GM12864 (cell line): ENCODE measurements at regions not wholly inside any gene's neighbourhood (a gene's known extent, or its start where the extent isn't known, plus 50 kb on each side); places are given as distances from the start of the nearest gene placed in this dataset.

Experiments
- DNase-seq: peaks from one replicate; pipeline ENCODE4 v3.0.0-alpha.2; 2011; ENCODE audit warnings: low read depth
- H3K4me3 ChIP-seq: 2 replicates; pipeline ENCODE4 v1.5.1; 2011; ENCODE audit warnings: mild to moderate bottlenecking, low read depth, low read length, control low read depth
- CTCF ChIP-seq: IDR thresholded peaks from 2 replicates; pipeline ENCODE4 v1.5.1; 2011; ENCODE audit warnings: low read depth, mild to moderate bottlenecking, moderate library complexity, low read length, control low read depth, inconsistent platforms; ENCODE audit errors: missing control alignments

DNA sequence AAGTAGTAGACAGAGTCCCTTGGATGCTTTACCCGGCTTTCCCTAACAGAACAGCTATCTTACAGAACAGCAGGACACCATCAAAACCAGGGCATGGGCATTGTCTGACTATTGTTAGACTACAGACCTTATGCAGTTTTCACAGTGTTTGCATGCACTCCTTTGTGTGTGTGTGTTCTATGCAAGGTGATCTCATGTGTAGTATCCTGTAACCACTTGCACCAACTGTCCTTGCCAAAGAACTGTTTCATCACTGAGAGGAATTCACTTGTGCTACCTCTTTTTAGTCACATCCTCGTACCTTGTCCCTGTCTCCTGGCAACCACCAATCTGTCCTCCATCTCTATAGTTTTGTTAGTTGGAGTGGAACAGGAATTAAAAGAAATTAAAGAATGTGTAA lies 183.6 kb upstream of the PZP start:
- H3K4me3 ChIP-seq: no peak overlapping the region
- no peak for DNase-seq
- TF ChIP-seq CTCF: no peak

GRCh38 chr12:9390761-9391160 lies 182.6 kb upstream of the PZP start:
- no peak for DNase-seq
- TF ChIP-seq CTCF: no peak
- no peak overlapping the region for H3K4me3 ChIP-seq

- H3K4me3 ChIP-seq: no peak overlapping the region
- no peak for TF ChIP-seq CTCF
- no peak for DNase-seq
Observed at GRCh38 chr12:9389796-9390195, 181.6 kb upstream of the PZP start.

DNA sequence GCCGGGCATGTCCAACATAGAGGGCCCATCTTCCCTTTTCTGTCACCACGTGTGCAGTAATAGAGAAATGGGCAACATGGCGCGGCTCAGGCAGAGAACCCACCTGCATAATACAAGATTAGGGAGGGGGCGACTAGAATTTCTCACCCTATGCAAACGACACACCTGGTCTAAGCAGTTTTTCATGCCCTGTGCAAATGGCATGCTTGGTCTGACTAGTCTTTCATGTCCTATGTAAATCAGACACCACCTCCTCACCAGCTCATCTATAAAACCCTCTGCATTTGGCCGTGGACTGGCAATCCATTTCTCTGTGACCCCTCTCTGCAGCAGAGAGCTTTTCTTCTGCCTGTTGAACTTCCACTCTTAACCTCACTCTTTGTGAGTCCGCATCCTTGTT lies 180.2 kb upstream of the PZP start:
- TF ChIP-seq CTCF: no peak
- DNase-seq: no peak
- no peak overlapping the region for H3K4me3 ChIP-seq

- no peak for TF ChIP-seq CTCF
- H3K4me3 ChIP-seq: no peak overlapping the region
- no peak for DNase-seq
Observed at GRCh38 chr12:9387450-9387849, 179.3 kb upstream of the PZP start.

GRCh38 chr12:9383585-9383984 lies 175.4 kb upstream of the PZP start:
- H3K4me3 ChIP-seq: no peak overlapping the region
- no peak for TF ChIP-seq CTCF
- no peak for DNase-seq

GRCh38 chr12:9381619-9382018 lies 173.4 kb upstream of the PZP start:
- H3K4me3 ChIP-seq: no peak overlapping the region
- no peak for DNase-seq
- TF ChIP-seq CTCF: no peak
